Peyer's patch (tissue), 4 donors: ENCODE measurements at regions not wholly inside any gene's neighbourhood (a gene's known extent, or its start where the extent isn't known, plus 50 kb on each side); places are given as distances from the start of the nearest gene placed in this dataset.

ENCODE experiments used
- POLR2A ChIP-seq, 2 donors: fragments of 450-650 bp; IDR thresholded peaks; one replicate each; pipeline ENCODE4 v1.5.1; 2017; ENCODE audit warnings: antibody characterized with exemption in 2 of 2, mild to moderate bottlenecking in 2 of 2, moderate library complexity in 2 of 2
- TF ChIP-seq, protein P1 (sequence below), 6 experiments: fragments of 450-650 bp in 4 of 6; fragments of 200-600 bp in 2 of 6; sonication (generic) in 1 of 6; IDR thresholded peaks; one replicate each; pipeline ENCODE4 v1.5.1; 2017 to 2019; ENCODE audit warnings: antibody characterized with exemption in 6 of 6, mild to moderate bottlenecking in 3 of 6, moderate library complexity in 1 of 6

DNA sequence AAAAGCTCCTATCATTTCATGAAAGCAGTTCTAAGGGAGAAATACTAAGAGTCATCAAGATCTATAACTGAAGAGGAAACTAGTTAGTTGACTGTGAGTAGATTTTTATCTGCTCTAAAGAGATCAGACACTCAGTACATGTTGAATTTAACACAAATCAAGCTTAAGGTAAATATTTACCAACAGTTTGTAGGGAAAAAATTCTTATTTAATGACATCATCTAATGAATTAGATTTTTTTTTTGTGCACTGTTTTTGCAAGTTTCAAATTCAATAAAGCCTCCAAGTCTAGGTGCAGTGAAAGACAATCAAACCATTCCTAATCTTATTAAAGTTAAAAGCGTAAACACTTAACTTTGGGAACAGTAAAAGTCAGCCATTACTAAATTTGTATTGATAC is 93.0 kb upstream of the PRKD1 start:
- TF ChIP-seq, protein P1, sequence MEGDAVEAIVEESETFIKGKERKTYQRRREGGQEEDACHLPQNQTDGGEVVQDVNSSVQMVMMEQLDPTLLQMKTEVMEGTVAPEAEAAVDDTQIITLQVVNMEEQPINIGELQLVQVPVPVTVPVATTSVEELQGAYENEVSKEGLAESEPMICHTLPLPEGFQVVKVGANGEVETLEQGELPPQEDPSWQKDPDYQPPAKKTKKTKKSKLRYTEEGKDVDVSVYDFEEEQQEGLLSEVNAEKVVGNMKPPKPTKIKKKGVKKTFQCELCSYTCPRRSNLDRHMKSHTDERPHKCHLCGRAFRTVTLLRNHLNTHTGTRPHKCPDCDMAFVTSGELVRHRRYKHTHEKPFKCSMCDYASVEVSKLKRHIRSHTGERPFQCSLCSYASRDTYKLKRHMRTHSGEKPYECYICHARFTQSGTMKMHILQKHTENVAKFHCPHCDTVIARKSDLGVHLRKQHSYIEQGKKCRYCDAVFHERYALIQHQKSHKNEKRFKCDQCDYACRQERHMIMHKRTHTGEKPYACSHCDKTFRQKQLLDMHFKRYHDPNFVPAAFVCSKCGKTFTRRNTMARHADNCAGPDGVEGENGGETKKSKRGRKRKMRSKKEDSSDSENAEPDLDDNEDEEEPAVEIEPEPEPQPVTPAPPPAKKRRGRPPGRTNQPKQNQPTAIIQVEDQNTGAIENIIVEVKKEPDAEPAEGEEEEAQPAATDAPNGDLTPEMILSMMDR (IDR thresholded peaks at IDR 0.05) = no peak
- no peak for TF ChIP-seq POLR2A (IDR thresholded peaks at IDR 0.05)
